ENCODE measurements at regions not wholly inside any gene's neighbourhood (a gene's known extent, or its start where the extent isn't known, plus 50 kb on each side); places are given as distances from the start of the nearest gene placed in this dataset.
"Not testable (repeated sequence)": the region's sequence is repeated elsewhere in the genome, so short reads cannot be mapped to it uniquely, and the experiment has no call there.

- DNase-seq: no peak
Observed at GRCh38 chr6:28658475-28659249, 133.0 kb downstream of the GPX5 start.

- DNase-seq: no peak
Observed at GRCh38 chr6:28659250-28659566, 133.5 kb downstream of the GPX5 start.

GRCh38 chr6:28661097-28661713 lies 135.5 kb downstream of the GPX5 start:
- DNase-seq: no peak

GRCh38 chr6:28664870-28665396 lies 139.3 kb downstream of the GPX5 start:
- no peak for DNase-seq

- no peak for DNase-seq
Observed at GRCh38 chr6:28673417-28673786, 147.7 kb downstream of the GPX5 start.

GRCh38 chr6:28673787-28674671 lies 148.3 kb downstream of the GPX5 start:
- DNase-seq: peak; percentile 83

GRCh38 chr6:28675600-28675999 lies 149.9 kb downstream of the GPX5 start:
- no peak for DNase-seq

- no peak for DNase-seq
Observed at GRCh38 chr6:28682542-28682941, 156.9 kb downstream of the GPX5 start.

GRCh38 chr6:28682956-28683685 lies 157.4 kb downstream of the GPX5 start:
- not testable (repeated sequence) for DNase-seq

- peak; percentile 58 for DNase-seq
Observed at GRCh38 chr6:28683945-28684538, 158.4 kb downstream of the GPX5 start.

GRCh38 chr6:28685960-28686359 lies 160.3 kb downstream of the GPX5 start:
- DNase-seq: not testable (repeated sequence)

GRCh38 chr6:28686446-28687027 lies 160.9 kb downstream of the GPX5 start:
- DNase-seq: peak; percentile 85

- DNase-seq: peak; percentile 46
Observed at GRCh38 chr6:28687309-28687981, 161.8 kb downstream of the GPX5 start.

GRCh38 chr6:28691991-28692390 lies 166.3 kb downstream of the GPX5 start:
- DNase-seq: peak; percentile 40

GRCh38 chr6:28693033-28693750 lies 167.5 kb downstream of the GPX5 start:
- no peak for DNase-seq

- peak; percentile 51 for DNase-seq
Observed at GRCh38 chr6:28693751-28694443, 168.2 kb downstream of the GPX5 start.

GRCh38 chr6:28695715-28696114 lies 170.0 kb downstream of the GPX5 start:
- no peak for DNase-seq

- no peak for DNase-seq
Observed at GRCh38 chr6:28696167-28696566, 170.5 kb downstream of the GPX5 start.

GRCh38 chr6:28696682-28697081 lies 171.0 kb downstream of the GPX5 start:
- no peak for DNase-seq
